ENCODE measurements at regions not wholly inside any gene's neighbourhood (a gene's known extent, or its start where the extent isn't known, plus 50 kb on each side); places are given as distances from the start of the nearest gene placed in this dataset.

DNA sequence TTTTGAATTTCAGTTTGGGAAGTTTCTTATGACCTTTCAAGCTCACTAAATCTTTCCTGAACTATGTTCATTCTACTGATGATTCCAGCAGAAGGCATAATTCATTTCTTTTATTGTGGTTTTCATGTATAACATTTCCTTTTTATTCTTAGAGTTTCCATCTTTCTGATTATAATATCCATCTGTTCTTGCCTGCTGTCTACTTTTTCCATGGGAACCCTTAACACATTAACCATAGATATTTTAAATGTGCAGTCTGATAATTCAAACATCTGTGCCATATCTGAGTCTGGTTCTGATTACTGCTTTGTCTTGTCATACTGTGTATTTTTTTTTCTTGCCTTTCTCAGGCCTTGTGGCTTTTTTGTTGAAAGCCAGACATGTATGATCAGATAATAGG lies 234.7 kb downstream of the COX7B2 start (continued):
- TF ChIP-seq, protein P1, sequence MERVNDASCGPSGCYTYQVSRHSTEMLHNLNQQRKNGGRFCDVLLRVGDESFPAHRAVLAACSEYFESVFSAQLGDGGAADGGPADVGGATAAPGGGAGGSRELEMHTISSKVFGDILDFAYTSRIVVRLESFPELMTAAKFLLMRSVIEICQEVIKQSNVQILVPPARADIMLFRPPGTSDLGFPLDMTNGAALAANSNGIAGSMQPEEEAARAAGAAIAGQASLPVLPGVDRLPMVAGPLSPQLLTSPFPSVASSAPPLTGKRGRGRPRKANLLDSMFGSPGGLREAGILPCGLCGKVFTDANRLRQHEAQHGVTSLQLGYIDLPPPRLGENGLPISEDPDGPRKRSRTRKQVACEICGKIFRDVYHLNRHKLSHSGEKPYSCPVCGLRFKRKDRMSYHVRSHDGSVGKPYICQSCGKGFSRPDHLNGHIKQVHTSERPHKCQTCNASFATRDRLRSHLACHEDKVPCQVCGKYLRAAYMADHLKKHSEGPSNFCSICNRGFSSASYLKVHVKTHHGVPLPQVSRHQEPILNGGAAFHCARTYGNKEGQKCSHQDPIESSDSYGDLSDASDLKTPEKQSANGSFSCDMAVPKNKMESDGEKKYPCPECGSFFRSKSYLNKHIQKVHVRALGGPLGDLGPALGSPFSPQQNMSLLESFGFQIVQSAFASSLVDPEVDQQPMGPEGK (CRISPR knock-in tag; IDR thresholded peaks at IDR 0.05; ENCODE audit: borderline replicate concordance) = no peak
- no peak for TF ChIP-seq SNAI2 (CRISPR knock-in tag; IDR thresholded peaks at IDR 0.05)

DNA sequence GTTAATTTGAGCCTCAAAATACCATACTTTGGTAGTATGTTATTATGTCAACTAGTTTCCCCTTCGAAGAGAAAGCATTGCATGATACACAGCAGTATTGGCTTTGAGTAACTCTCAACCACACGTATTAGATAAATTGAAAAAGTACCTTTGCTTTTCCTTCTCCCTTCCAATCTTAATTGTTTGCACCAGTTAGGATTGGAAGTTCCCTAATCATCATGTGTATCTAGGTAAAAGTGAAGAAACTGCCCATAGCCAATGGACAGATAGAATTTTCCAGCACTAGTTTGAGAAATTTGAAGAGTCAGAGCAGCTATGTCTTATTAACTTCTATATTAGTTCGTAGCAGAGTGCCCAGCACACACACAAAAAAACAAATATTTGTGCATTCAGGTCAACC lies 241.3 kb downstream of the COX7B2 start:
- TF ChIP-seq ARNTL (CRISPR knock-in tag; IDR thresholded peaks at IDR 0.05; ENCODE audit: borderline replicate concordance, low read depth) (no peak), BACH2 (CRISPR knock-in tag; IDR thresholded peaks at IDR 0.05; ENCODE audit: borderline replicate concordance) (no peak), SNAI2 (CRISPR knock-in tag; IDR thresholded peaks at IDR 0.05) (no peak), CSDC2 (CRISPR knock-in tag; IDR thresholded peaks at IDR 0.05) (no peak), OSR1 (CRISPR knock-in tag; IDR thresholded peaks at IDR 0.05) (no peak), TOX (CRISPR knock-in tag; IDR thresholded peaks at IDR 0.05; ENCODE audit: borderline replicate concordance) (no peak), ESRRG (CRISPR knock-in tag; IDR thresholded peaks at IDR 0.05) (no peak), TCF4 (CRISPR knock-in tag; IDR thresholded peaks at IDR 0.05; ENCODE audit: borderline replicate concordance) (no peak), ZFP3 (CRISPR knock-in tag; IDR thresholded peaks at IDR 0.05) (no peak), ZC3H10 (CRISPR knock-in tag; IDR thresholded peaks at IDR 0.05) (no peak), PPARA (CRISPR knock-in tag; IDR thresholded peaks at IDR 0.05; ENCODE audit: borderline replicate concordance) (no peak)
- TF ChIP-seq, protein P1 (CRISPR knock-in tag; IDR thresholded peaks at IDR 0.05; ENCODE audit: borderline replicate concordance) = no peak
- TF ChIP-seq, protein P2, sequence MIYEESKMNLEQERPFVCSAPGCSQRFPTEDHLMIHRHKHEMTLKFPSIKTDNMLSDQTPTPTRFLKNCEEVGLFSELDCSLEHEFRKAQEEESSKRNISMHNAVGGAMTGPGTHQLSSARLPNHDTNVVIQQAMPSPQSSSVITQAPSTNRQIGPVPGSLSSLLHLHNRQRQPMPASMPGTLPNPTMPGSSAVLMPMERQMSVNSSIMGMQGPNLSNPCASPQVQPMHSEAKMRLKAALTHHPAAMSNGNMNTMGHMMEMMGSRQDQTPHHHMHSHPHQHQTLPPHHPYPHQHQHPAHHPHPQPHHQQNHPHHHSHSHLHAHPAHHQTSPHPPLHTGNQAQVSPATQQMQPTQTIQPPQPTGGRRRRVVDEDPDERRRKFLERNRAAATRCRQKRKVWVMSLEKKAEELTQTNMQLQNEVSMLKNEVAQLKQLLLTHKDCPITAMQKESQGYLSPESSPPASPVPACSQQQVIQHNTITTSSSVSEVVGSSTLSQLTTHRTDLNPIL (CRISPR knock-in tag; IDR thresholded peaks at IDR 0.05; ENCODE audit: low read depth) = no peak
- no peak for ATAC-seq

DNA sequence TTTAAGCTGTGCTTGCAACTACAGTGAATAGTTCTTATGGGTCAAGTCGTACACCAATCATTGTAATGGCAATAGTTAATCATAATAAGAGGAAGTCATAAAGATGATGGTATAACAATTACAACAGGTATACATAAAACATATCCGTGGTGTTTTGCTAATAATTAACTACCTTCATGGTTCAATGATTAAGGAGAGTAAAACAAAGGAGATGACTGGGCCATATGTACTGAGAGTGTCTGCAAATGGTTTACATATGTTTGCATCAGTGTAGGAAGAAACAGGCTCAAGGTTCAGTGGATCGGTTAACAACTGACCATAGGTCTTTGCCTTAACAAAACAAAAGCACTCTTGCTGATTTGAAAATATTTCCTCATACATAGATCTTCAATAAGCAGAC lies 253.0 kb downstream of the COX7B2 start:
- TF ChIP-seq BACH2 (CRISPR knock-in tag; IDR thresholded peaks at IDR 0.05; ENCODE audit: borderline replicate concordance) = no peak
- no peak for TF ChIP-seq GLIS3 (CRISPR knock-in tag; IDR thresholded peaks at IDR 0.05)
- no peak for TF ChIP-seq ESRRG (CRISPR knock-in tag; IDR thresholded peaks at IDR 0.05)
- no peak for TF ChIP-seq ISL1 (CRISPR knock-in tag; IDR thresholded peaks at IDR 0.05)
- no peak for TF ChIP-seq SNAI2 (CRISPR knock-in tag; IDR thresholded peaks at IDR 0.05)
- TF ChIP-seq TCF4 (CRISPR knock-in tag; IDR thresholded peaks at IDR 0.05; ENCODE audit: borderline replicate concordance) = no peak
- no peak for TF ChIP-seq ZNF565 (CRISPR knock-in tag; conservative IDR thresholded peaks at IDR 0.05; ENCODE audit: low read depth)
- TF ChIP-seq ZC3H10 (CRISPR knock-in tag; IDR thresholded peaks at IDR 0.05) = no peak

DNA sequence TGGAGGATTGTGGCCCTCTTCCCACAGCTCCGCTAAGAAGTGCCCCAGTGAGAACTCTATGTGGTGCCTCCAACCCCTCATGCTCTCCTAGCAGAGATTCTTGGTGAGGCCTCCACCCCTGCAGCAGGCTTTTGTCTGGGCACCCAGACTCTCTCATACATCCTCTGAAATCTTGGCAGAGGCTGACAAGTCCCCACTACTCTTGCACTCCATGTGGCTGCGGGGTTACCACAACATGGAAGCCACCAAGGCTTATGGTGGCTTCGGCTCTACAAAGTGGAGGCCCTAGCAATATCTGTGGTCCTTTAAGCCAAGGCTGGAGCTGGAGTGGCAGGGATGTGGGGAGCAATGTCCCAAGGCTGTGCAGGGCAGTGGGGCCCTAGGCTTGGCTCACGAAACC lies 255.2 kb downstream of the COX7B2 start:
- TF ChIP-seq ZFP3 (CRISPR knock-in tag; IDR thresholded peaks at IDR 0.05) (no peak), OSR1 (CRISPR knock-in tag; IDR thresholded peaks at IDR 0.05) (no peak), ARNTL (CRISPR knock-in tag; IDR thresholded peaks at IDR 0.05; ENCODE audit: borderline replicate concordance, low read depth) (no peak), SNAI2 (CRISPR knock-in tag; IDR thresholded peaks at IDR 0.05) (no peak), CSDC2 (CRISPR knock-in tag; IDR thresholded peaks at IDR 0.05) (no peak), BACH2 (CRISPR knock-in tag; IDR thresholded peaks at IDR 0.05; ENCODE audit: borderline replicate concordance) (no peak), ESRRG (CRISPR knock-in tag; IDR thresholded peaks at IDR 0.05) (no peak), ZNF8 (CRISPR knock-in tag; IDR thresholded peaks at IDR 0.05) (no peak), ZC3H10 (CRISPR knock-in tag; IDR thresholded peaks at IDR 0.05) (no peak), ISL1 (CRISPR knock-in tag; IDR thresholded peaks at IDR 0.05) (no peak), GLIS3 (CRISPR knock-in tag; IDR thresholded peaks at IDR 0.05) (no peak), TOX (CRISPR knock-in tag; IDR thresholded peaks at IDR 0.05; ENCODE audit: borderline replicate concordance) (no peak), ZNF70 (CRISPR knock-in tag; IDR thresholded peaks at IDR 0.05) (no peak), ZNF565 (CRISPR knock-in tag; conservative IDR thresholded peaks at IDR 0.05; ENCODE audit: low read depth) (no peak), ZFP30 (CRISPR knock-in tag; IDR thresholded peaks at IDR 0.05) (no peak), TCF4 (CRISPR knock-in tag; IDR thresholded peaks at IDR 0.05; ENCODE audit: borderline replicate concordance) (no peak)
- TF ChIP-seq, protein P1 (CRISPR knock-in tag; IDR thresholded peaks at IDR 0.05; ENCODE audit: borderline replicate concordance) = no peak
- TF ChIP-seq, protein P3, sequence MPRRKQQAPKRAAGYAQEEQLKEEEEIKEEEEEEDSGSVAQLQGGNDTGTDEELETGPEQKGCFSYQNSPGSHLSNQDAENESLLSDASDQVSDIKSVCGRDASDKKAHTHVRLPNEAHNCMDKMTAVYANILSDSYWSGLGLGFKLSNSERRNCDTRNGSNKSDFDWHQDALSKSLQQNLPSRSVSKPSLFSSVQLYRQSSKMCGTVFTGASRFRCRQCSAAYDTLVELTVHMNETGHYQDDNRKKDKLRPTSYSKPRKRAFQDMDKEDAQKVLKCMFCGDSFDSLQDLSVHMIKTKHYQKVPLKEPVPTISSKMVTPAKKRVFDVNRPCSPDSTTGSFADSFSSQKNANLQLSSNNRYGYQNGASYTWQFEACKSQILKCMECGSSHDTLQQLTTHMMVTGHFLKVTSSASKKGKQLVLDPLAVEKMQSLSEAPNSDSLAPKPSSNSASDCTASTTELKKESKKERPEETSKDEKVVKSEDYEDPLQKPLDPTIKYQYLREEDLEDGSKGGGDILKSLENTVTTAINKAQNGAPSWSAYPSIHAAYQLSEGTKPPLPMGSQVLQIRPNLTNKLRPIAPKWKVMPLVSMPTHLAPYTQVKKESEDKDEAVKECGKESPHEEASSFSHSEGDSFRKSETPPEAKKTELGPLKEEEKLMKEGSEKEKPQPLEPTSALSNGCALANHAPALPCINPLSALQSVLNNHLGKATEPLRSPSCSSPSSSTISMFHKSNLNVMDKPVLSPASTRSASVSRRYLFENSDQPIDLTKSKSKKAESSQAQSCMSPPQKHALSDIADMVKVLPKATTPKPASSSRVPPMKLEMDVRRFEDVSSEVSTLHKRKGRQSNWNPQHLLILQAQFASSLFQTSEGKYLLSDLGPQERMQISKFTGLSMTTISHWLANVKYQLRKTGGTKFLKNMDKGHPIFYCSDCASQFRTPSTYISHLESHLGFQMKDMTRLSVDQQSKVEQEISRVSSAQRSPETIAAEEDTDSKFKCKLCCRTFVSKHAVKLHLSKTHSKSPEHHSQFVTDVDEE (CRISPR knock-in tag; IDR thresholded peaks at IDR 0.05) = no peak
- TF ChIP-seq, protein P4, sequence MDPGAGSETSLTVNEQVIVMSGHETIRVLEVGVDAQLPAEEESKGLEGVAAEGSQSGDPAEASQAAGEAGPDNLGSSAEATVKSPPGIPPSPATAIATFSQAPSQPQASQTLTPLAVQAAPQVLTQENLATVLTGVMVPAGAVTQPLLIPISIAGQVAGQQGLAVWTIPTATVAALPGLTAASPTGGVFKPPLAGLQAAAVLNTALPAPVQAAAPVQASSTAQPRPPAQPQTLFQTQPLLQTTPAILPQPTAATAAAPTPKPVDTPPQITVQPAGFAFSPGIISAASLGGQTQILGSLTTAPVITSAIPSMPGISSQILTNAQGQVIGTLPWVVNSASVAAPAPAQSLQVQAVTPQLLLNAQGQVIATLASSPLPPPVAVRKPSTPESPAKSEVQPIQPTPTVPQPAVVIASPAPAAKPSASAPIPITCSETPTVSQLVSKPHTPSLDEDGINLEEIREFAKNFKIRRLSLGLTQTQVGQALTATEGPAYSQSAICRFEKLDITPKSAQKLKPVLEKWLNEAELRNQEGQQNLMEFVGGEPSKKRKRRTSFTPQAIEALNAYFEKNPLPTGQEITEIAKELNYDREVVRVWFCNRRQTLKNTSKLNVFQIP (CRISPR knock-in tag; IDR thresholded peaks at IDR 0.05; ENCODE audit: borderline replicate concordance, low read depth) = no peak
- no peak for ATAC-seq

More for the DNA sequence above, 253.0 kb downstream of the COX7B2 start:
- no peak for ATAC-seq

All from SK-N-SH treated with all-trans-retinoic acid at 6 μM for 48 hours (cell line).